Endothelial cell of umbilical vein (primary cell): ENCODE measurements at regions not wholly inside any gene's neighbourhood (a gene's known extent, or its start where the extent isn't known, plus 50 kb on each side); places are given as distances from the start of the nearest gene placed in this dataset.

Experiments
- BruUV-seq: library from RNA; stranded (reverse); fragments of 400-500 nt; replicated peaks from 2 replicates; lab custom pipeline; 2021; lab: Mats Ljungman, UMichigan
- CTCF ChIA-PET: fragments of 300-600, 350-600 bp; sonication (Branson Sonifier 250); formaldehyde crosslinking; loops from one replicate; lab custom pipeline; 2021; ENCODE audit warnings: antibody characterized with exemption, inconsistent platforms; lab: Charles Lee
- POLR2A ChIA-PET: fragments of 300-600, 350-600 bp; sonication (Branson Sonifier 250); formaldehyde crosslinking; loops from one replicate; lab custom pipeline; 2021; ENCODE audit warnings: antibody characterized with exemption, inconsistent platforms; lab: Charles Lee
- DNase-seq: peaks from one replicate; pipeline ENCODE4 v3.0.0-alpha.2; 2011; ENCODE audit warnings: low read depth, low spot score
- FAIRE-seq: peaks from 2 replicates; lab custom pipeline; 2011; peaks lifted over from hg19 to GRCh38; lab: Jason Lieb, UNC
- H2AFZ ChIP-seq: 2 replicates; pipeline ENCODE4 v1.6.0; 2012; ENCODE audit warnings: low read depth, low read length, control low read depth, inconsistent platforms
- H3K27ac ChIP-seq: 2 replicates; pipeline ENCODE4 v1.5.1; 2011; ENCODE audit warnings: low read depth, mild to moderate bottlenecking, control low read depth, low read length, moderate library complexity; ENCODE audit not compliant: insufficient read depth
- H3K27me3 ChIP-seq, 2 experiments: 2 replicates each; pipeline versions ENCODE4 v1.6.0 to v1.6.1; 2011; ENCODE audit warnings: low read length in 2 of 2, mixed read lengths in 1 of 2; ENCODE audit not compliant: control insufficient read depth in 2 of 2, insufficient read depth in 2 of 2
- H3K36me3 ChIP-seq, 2 experiments: 2 replicates in 1 of 2; 3 replicates in 1 of 2; pipeline ENCODE4 v1.5.1; 2011; ENCODE audit warnings: low read length in 2 of 2, mild to moderate bottlenecking in 1 of 2, moderate library complexity in 1 of 2; ENCODE audit not compliant: control insufficient read depth in 2 of 2, insufficient read depth in 2 of 2; ENCODE audit errors: extremely low read depth in 1 of 2
- H3K4me1 ChIP-seq: 3 replicates; pipeline ENCODE4 v1.5.1; 2011; ENCODE audit warnings: mild to moderate bottlenecking, low read length; ENCODE audit not compliant: control insufficient read depth, insufficient read depth; ENCODE audit errors: extremely low read depth
- H3K4me2 ChIP-seq: 2 replicates; pipeline ENCODE4 v1.6.1; 2011; ENCODE audit warnings: low read length, control low read depth, mixed read lengths; ENCODE audit not compliant: insufficient read depth
- H3K4me3 ChIP-seq, 3 experiments: fragments of 200-600 bp in 1 of 3; sonication (generic), shearing (Covaris generic) in 1 of 3; replicated peaks in 1 of 3; 2 replicates each; pipeline ENCODE4 v1.5.1; 2011 to 2016; ENCODE audit warnings: control low read depth in 3 of 3, low read length in 3 of 3, mild to moderate bottlenecking in 2 of 3, inconsistent platforms in 1 of 3, low read depth in 1 of 3, moderate library complexity in 1 of 3; ENCODE audit not compliant: insufficient read depth in 1 of 3
- H3K79me2 ChIP-seq: 2 replicates; pipeline ENCODE4 v1.6.0; 2012; ENCODE audit warnings: low read length, inconsistent platforms; ENCODE audit not compliant: control insufficient read depth, insufficient read depth
- H3K9ac ChIP-seq: replicated peaks from 2 replicates; pipeline ENCODE3; 2011; ENCODE audit warnings: low read length, control low read depth; ENCODE audit not compliant: insufficient read depth; ENCODE audit errors: extremely low read depth
- H3K9me1 ChIP-seq: replicated peaks from 3 replicates; pipeline ENCODE4 v1.6.0; 2011; ENCODE audit warnings: mild to moderate bottlenecking, low read length; ENCODE audit not compliant: control insufficient read depth, insufficient read depth; ENCODE audit errors: extremely low read depth
- H3K9me3 ChIP-seq: replicated peaks from 2 replicates; pipeline ENCODE4 v1.5.1; 2012; ENCODE audit warnings: low read length, inconsistent platforms; ENCODE audit not compliant: control insufficient read depth, insufficient read depth
- H4K20me1 ChIP-seq: replicated peaks from 2 replicates; pipeline ENCODE3; 2011; ENCODE audit warnings: mild to moderate bottlenecking, low read length; ENCODE audit not compliant: control insufficient read depth, insufficient read depth; ENCODE audit errors: extremely low read depth
- CTCF ChIP-seq, 2 donors: IDR thresholded peaks; 1 replicate in 1 of 2; 2 replicates in 1 of 2; pipeline ENCODE4 v1.5.1; 2011; ENCODE audit warnings: low read length in 2 of 2, mild to moderate bottlenecking in 2 of 2, moderate library complexity in 2 of 2, control low read depth in 1 of 2, inconsistent platforms in 1 of 2, low read depth in 1 of 2; ENCODE audit not compliant: insufficient read depth in 1 of 2; ENCODE audit errors: extremely low read depth in 1 of 2
- EZH2 ChIP-seq: IDR thresholded peaks from 2 replicates; pipeline ENCODE4 v1.6.1; 2012; ENCODE audit warnings: borderline replicate concordance, low read depth, mild to moderate bottlenecking, moderate library complexity, low read length, inconsistent platforms; ENCODE audit not compliant: severe bottlenecking
- FOS ChIP-seq: IDR thresholded peaks from 2 replicates; pipeline ENCODE4 v1.6.1; 2011; ENCODE audit warnings: mild to moderate bottlenecking, low read length, moderate library complexity, borderline replicate concordance; ENCODE audit not compliant: insufficient read depth
- GATA2 ChIP-seq: IDR thresholded peaks from 2 replicates; pipeline ENCODE4 v1.7.0; 2011; ENCODE audit warnings: low read depth, mild to moderate bottlenecking, moderate library complexity, mixed read lengths, low read length; ENCODE audit not compliant: insufficient read length, insufficient read depth
- JUN ChIP-seq: IDR thresholded peaks from 2 replicates; pipeline ENCODE4 v1.6.1; 2011; ENCODE audit warnings: borderline replicate concordance, low read depth; ENCODE audit not compliant: insufficient read length, insufficient read depth
- MAX ChIP-seq: IDR thresholded peaks from 2 replicates; pipeline ENCODE4 v1.6.1; 2011; ENCODE audit not compliant: insufficient read depth, insufficient read length
- MYC ChIP-seq: IDR thresholded peaks from one replicate; pipeline ENCODE4 v1.6.1; 2011; ENCODE audit warnings: mild to moderate bottlenecking, low read depth, low read length
- POLR2A ChIP-seq: IDR thresholded peaks from 2 replicates; pipeline ENCODE4 v1.6.1; 2012; ENCODE audit warnings: low read depth, mild to moderate bottlenecking, control low read depth, low read length
- POLR2AphosphoS5 ChIP-seq: IDR thresholded peaks from 2 replicates; pipeline ENCODE4 v1.6.1; 2012; ENCODE audit warnings: low read depth, mild to moderate bottlenecking, control low read depth, low read length, moderate library complexity; ENCODE audit not compliant: insufficient read depth
- dilution Hi-C: fragments of 300-500 bp; cut with MboI; formaldehyde crosslinking; loops from one replicate; pipeline ENCODE4 v1.15.0; 2019; ENCODE audit warnings: low sequenced_read_pairs; ENCODE audit not compliant: extremely low pct_ligation_motif_present
- intact Hi-C: fragments of 100-400 bp; cut with micrococcal nuclease; formaldehyde crosslinking; loops from one replicate; pipeline ENCODE4 v1.10.0; 2022

- H3K27me3 ChIP-seq: no peaks in the 10 kb centered on the region
Measured at GRCh38 chr2:107242811-107243210, 356.8 kb upstream of the ST6GAL2 start.

More at GRCh38 chr2:107242811-107243210, 356.8 kb upstream of the ST6GAL2 start:
- no peak overlapping the region for H3K9ac ChIP-seq
- BruUV-seq: no TSS peak
- FAIRE-seq (no peak), DNase-seq (no peak)
- H3K27ac ChIP-seq: no peak overlapping the region
- H4K20me1 ChIP-seq: no peaks in the 10 kb centered on the region
- CTCF ChIA-PET: no interaction called here
- H3K79me2 ChIP-seq: no peaks in the 10 kb centered on the region
- TF ChIP-seq POLR2A (no peak), MAX (no peak), EZH2 (no peak), CTCF (IDR thresholded peaks at IDR 0.05; ENCODE audit: extremely low read depth in 1 of 2, insufficient read depth in 1 of 2, low read depth in 1 of 2, low read length in 2 of 2) (no peak), POLR2AphosphoS5 (no peak), GATA2 (no peak), JUN (no peak), FOS (no peak), MYC (no peak)
- POLR2A ChIA-PET: no interaction called here
- no peaks in the 10 kb centered on the region for H3K4me1 ChIP-seq
- no peak overlapping the region for H2AFZ ChIP-seq
- dilution Hi-C loops (no loop called here), intact Hi-C loops (no loop called here)
- H3K36me3 ChIP-seq: no peaks in the 10 kb centered on the region
- H3K4me2 ChIP-seq: no peak overlapping the region
- H3K9me3 ChIP-seq: peaks cover 2% of the 10 kb centered on the region
- no peak overlapping the region for H3K4me3 ChIP-seq
- no peaks in the 10 kb centered on the region for H3K9me1 ChIP-seq
